ENCODE measurements at regions not wholly inside any gene's neighbourhood (a gene's known extent, or its start where the extent isn't known, plus 50 kb on each side); places are given as distances from the start of the nearest gene placed in this dataset.

DNA sequence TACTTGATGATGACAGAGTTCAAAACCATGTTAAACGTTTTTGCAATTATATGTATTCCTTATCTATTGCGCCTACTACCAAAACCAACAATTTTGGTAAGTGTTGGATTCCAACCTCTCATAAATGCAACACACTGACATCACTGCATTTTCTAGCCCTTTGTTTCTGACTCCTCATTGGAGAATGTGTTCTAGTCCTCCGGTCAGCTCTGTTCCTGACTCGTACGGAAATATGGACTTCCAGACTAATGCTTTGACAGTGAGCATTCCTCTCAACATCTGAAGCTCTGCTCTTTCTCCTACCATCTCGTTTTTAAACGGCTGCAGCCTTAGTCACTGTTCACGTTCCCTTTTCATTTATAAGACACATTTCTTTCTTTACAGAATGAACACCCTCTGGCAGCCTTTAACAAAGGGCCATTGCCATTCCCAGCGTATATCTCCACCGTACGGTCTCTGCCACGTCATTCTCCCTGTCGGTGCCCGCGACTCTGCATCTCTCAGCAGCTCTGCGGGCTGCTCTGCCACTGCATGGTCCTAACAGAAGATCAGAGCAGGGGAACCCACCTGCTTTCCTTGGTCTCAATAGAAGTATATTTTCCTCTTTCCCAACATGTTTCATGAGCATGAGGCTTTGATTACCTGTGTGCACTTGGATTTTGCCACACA is 103.0 kb upstream of the SYNDIG1 start:
- TF ChIP-seq, protein P1, sequence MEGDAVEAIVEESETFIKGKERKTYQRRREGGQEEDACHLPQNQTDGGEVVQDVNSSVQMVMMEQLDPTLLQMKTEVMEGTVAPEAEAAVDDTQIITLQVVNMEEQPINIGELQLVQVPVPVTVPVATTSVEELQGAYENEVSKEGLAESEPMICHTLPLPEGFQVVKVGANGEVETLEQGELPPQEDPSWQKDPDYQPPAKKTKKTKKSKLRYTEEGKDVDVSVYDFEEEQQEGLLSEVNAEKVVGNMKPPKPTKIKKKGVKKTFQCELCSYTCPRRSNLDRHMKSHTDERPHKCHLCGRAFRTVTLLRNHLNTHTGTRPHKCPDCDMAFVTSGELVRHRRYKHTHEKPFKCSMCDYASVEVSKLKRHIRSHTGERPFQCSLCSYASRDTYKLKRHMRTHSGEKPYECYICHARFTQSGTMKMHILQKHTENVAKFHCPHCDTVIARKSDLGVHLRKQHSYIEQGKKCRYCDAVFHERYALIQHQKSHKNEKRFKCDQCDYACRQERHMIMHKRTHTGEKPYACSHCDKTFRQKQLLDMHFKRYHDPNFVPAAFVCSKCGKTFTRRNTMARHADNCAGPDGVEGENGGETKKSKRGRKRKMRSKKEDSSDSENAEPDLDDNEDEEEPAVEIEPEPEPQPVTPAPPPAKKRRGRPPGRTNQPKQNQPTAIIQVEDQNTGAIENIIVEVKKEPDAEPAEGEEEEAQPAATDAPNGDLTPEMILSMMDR (IDR thresholded peaks at IDR 0.05; ENCODE audit: control extremely low read depth, extremely low read depth) = no peak
- 91 to 96% methylated on average over 16 of the region's 16 CpGs for WGBS, 2 donors
- H3K4me3 ChIP-seq = no peak overlapping the region
- H3K9me3 ChIP-seq (ENCODE audit: control insufficient read depth in 4 of 4, insufficient read depth in 3 of 4, low read length in 3 of 4) = peaks cover 0 to 6% (median 3%) of the 10 kb centered on the region in 4 donors
- no peak overlapping the region for H3K9ac ChIP-seq (ENCODE audit: insufficient read depth in 1 of 2, low read length in 2 of 2)
- H3K27me3 ChIP-seq (ENCODE audit: control insufficient read depth in 3 of 3, insufficient read depth in 3 of 3, low read length in 2 of 3) = peaks cover 0 to 4% (median 0%) of the 10 kb centered on the region in 3 donors
- no peaks in the 10 kb centered on the region for H3K4me1 ChIP-seq (ENCODE audit: control insufficient read depth in 5 of 5, insufficient read depth in 5 of 5, low read length in 5 of 5)
- ATAC-seq (ENCODE audit: insufficient read depth, low FRiP score) (no peak), DNase-seq (no peak)
- no peak overlapping the region for H3K27ac ChIP-seq (ENCODE audit: low read depth in 1 of 2, low read length in 1 of 2)
- H3K36me3 ChIP-seq (ENCODE audit: control insufficient read depth in 4 of 4, insufficient read depth in 4 of 4, low read length in 4 of 4) = no peaks in the 10 kb centered on the region

DNA sequence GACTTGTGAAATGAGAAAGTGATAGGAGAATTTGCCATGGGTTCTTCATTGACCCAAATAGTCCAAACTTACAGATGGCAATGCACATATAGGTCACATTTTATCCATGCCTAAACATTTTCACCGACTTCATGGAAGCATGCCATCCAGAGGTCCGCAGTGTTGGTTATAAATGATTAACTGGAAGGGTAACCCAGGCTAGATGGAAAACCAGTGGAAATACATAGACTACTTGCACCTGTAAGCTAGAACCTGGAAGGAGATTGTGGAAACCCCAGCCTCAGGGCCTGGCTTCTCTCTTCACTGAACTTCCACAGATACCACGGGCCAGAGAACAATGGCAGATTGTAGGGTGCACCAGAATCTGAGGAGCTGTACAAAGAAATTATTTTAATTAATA is 103.8 kb upstream of the SYNDIG1 start:
- TF ChIP-seq, protein P1 (IDR thresholded peaks at IDR 0.05; ENCODE audit: control extremely low read depth, extremely low read depth) = no peak
- Histone ChIP-seq H3K36me3 (ENCODE audit: control insufficient read depth in 4 of 4, insufficient read depth in 4 of 4, low read length in 4 of 4) (no peaks in the 10 kb centered on the region), H3K27ac (ENCODE audit: low read depth in 1 of 2, low read length in 1 of 2) (no peak overlapping the region), H3K4me1 (ENCODE audit: control insufficient read depth in 5 of 5, insufficient read depth in 5 of 5, low read length in 5 of 5) (no peaks in the 10 kb centered on the region), H3K27me3 (ENCODE audit: control insufficient read depth in 3 of 3, insufficient read depth in 3 of 3, low read length in 2 of 3) (peaks cover 0 to 4% (median 0%) of the 10 kb centered on the region in 3 donors), H3K9ac (ENCODE audit: insufficient read depth in 1 of 2, low read length in 2 of 2) (no peak overlapping the region), H3K4me3 (no peak overlapping the region), H3K9me3 (ENCODE audit: control insufficient read depth in 4 of 4, insufficient read depth in 3 of 4, low read length in 3 of 4) (peaks cover 0 to 9% (median 3%) of the 10 kb centered on the region in 4 donors)
- 81 to 86% methylated on average over 3 of the region's 3 CpGs for WGBS, 2 donors
- ATAC-seq (ENCODE audit: insufficient read depth, low FRiP score) (no peak), DNase-seq (no peak)

DNA sequence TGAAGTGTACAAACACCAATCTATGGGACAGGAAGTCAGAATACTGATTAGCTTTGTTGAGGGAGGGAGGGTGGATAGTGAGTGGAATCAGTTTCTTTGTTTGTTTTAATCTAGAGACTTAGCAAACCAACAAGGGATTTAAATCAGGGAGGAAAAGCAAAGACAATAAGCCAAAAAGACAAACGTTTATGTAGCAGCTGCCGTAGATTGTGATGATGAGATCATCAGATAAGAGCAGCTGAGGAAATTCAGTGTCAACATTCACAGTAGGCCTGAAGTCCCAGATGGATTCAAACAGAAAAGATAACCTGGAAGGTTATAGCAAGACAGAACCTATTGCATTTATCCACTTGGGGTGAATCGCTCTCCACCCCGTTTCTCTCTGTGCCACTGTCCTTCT is 104.9 kb upstream of the SYNDIG1 start:
- Histone ChIP-seq H3K27me3 (ENCODE audit: control insufficient read depth in 3 of 3, insufficient read depth in 3 of 3, low read length in 2 of 3) (peaks cover 0 to 4% (median 0%) of the 10 kb centered on the region in 3 donors), H3K4me3 (no peak overlapping the region), H3K9me3 (ENCODE audit: control insufficient read depth in 4 of 4, insufficient read depth in 3 of 4, low read length in 3 of 4) (peaks cover 0 to 9% (median 3%) of the 10 kb centered on the region in 4 donors), H3K27ac (ENCODE audit: low read depth in 1 of 2, low read length in 1 of 2) (no peak overlapping the region), H3K36me3 (ENCODE audit: control insufficient read depth in 4 of 4, insufficient read depth in 4 of 4, low read length in 4 of 4) (no peaks in the 10 kb centered on the region), H3K4me1 (ENCODE audit: control insufficient read depth in 5 of 5, insufficient read depth in 5 of 5, low read length in 5 of 5) (no peaks in the 10 kb centered on the region), H3K9ac (ENCODE audit: insufficient read depth in 1 of 2, low read length in 2 of 2) (no peak overlapping the region)
- WGBS, 2 donors = 40 to 48% methylated on average over 4 of the region's 4 CpGs
- ATAC-seq (ENCODE audit: insufficient read depth, low FRiP score) (no peak), DNase-seq (no peak)
- TF ChIP-seq, protein P1 (IDR thresholded peaks at IDR 0.05; ENCODE audit: control extremely low read depth, extremely low read depth) = no peak
